ENCODE measurements at regions not wholly inside any gene's neighbourhood (a gene's known extent, or its start where the extent isn't known, plus 50 kb on each side); places are given as distances from the start of the nearest gene placed in this dataset.
A peak's percentile ranks its signal among the peaks of the same experiment; 100 is the strongest.
"Not testable (repeated sequence)": the region's sequence is repeated elsewhere in the genome, so short reads cannot be mapped to it uniquely, and the experiment has no call there.

DNA sequence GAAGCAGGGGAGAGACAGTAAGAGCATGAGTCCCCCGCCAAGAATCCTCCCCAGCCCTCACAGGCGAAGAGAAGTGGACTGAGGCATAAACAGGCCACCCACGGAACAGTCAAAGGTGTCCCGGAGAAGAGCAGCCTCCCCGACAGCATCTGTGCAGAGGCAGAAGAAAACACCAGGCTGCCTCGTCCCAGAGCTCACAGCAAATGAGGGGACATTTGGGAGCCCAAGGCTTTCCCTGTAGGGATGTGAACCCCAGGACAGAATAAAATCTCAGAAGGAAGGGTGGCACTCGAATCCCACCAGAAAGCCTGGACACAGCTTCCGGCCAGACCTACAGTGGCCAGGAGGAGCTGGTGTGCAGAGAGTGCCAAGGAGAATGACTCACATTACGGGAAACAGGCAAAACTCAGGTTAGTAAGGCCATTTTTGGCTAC, 90.4 kb downstream of the DLL1 start:
- intact Hi-C loops (cut with DNase I): no loop called here
- 74 to 81% methylated on average over 9 of the region's 9 CpGs for WGBS, 2 donors
- TF ChIP-seq POLR2AphosphoS5 (IDR thresholded peaks at IDR 0.05): peak in 2 of 4 donors; percentile 41 to 51
- TF ChIP-seq, protein P1, sequence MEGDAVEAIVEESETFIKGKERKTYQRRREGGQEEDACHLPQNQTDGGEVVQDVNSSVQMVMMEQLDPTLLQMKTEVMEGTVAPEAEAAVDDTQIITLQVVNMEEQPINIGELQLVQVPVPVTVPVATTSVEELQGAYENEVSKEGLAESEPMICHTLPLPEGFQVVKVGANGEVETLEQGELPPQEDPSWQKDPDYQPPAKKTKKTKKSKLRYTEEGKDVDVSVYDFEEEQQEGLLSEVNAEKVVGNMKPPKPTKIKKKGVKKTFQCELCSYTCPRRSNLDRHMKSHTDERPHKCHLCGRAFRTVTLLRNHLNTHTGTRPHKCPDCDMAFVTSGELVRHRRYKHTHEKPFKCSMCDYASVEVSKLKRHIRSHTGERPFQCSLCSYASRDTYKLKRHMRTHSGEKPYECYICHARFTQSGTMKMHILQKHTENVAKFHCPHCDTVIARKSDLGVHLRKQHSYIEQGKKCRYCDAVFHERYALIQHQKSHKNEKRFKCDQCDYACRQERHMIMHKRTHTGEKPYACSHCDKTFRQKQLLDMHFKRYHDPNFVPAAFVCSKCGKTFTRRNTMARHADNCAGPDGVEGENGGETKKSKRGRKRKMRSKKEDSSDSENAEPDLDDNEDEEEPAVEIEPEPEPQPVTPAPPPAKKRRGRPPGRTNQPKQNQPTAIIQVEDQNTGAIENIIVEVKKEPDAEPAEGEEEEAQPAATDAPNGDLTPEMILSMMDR (IDR thresholded peaks at IDR 0.05): no peak
- no peaks in the 10 kb centered on the region for H3K36me3 ChIP-seq
- peak overlapping the region in 3 of 4 donors; percentile 19 to 58 (median 53) for H3K27ac ChIP-seq
- no peak for DNase-seq
- no peaks in the 10 kb centered on the region for H3K27me3 ChIP-seq
- no peak overlapping the region for H3K4me3 ChIP-seq
- H3K4me1 ChIP-seq: peaks cover 0 to 7% (median 2%) of the 10 kb centered on the region in 4 donors
- peaks cover 0 to under 1% (median 0%) of the 10 kb centered on the region in 4 donors for H3K9me3 ChIP-seq

DNA sequence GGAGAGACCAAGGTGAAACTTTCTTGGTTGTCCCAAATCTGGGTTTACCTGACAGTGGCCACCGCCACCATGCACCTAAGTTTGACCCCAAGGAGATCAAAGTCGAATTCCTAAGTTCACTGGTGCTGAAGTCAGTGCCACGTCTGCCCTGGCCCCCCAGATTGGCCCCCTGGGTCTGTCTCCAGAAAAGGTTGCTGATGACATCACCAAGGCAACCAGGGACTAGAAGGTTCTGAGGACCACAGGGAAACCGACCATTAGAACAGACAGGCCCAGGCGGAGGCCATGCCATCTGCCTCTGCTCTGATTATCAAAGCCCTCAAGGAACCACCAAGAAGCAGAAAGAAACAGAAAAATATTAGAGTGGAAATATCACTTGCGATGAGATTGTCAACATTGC, 91.2 kb downstream of the DLL1 start:
- 83 to 86% methylated on average over 6 of the region's 6 CpGs for WGBS, 2 donors
- intact Hi-C loops (cut with DNase I): no loop called here
- DNase-seq: no peak
- peaks cover 0 to 2% (median 0%) of the 10 kb centered on the region in 4 donors for H3K9me3 ChIP-seq
- no peak for TF ChIP-seq POLR2AphosphoS5 (IDR thresholded peaks at IDR 0.05)
- TF ChIP-seq EP300 (IDR thresholded peaks at IDR 0.05): no peak
- no peak for TF ChIP-seq POLR2A (IDR thresholded peaks at IDR 0.05)
- TF ChIP-seq, protein P1 (IDR thresholded peaks at IDR 0.05): no peak
- H3K27ac ChIP-seq: peak overlapping the region in 3 of 4 donors; percentile 19 to 58 (median 53)
- peaks cover 0 to 7% (median 2%) of the 10 kb centered on the region in 4 donors for H3K4me1 ChIP-seq
- H3K4me3 ChIP-seq: no peak overlapping the region
- no peaks in the 10 kb centered on the region for H3K27me3 ChIP-seq
- H3K36me3 ChIP-seq: no peaks in the 10 kb centered on the region

DNA sequence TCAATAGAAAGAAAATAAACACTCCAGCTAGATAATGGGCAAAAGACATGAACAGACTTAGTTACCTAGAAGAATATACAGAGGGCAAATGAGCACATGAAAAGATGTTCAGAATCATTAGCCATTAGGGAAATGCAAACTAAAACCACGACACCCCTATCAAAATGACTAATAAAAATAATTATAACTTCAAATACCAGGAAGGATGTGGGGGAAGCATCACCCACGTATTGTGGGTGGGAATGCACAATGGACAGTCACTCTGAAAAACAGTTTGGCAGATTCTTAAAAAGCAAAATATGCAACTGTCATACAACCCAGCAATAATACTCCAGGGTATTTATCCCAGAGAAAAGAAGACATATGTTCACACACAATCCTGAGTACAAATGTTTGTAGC, 92.6 kb downstream of the DLL1 start:
- intact Hi-C loops (cut with DNase I): no loop called here
- DNase-seq: no peak

DNA sequence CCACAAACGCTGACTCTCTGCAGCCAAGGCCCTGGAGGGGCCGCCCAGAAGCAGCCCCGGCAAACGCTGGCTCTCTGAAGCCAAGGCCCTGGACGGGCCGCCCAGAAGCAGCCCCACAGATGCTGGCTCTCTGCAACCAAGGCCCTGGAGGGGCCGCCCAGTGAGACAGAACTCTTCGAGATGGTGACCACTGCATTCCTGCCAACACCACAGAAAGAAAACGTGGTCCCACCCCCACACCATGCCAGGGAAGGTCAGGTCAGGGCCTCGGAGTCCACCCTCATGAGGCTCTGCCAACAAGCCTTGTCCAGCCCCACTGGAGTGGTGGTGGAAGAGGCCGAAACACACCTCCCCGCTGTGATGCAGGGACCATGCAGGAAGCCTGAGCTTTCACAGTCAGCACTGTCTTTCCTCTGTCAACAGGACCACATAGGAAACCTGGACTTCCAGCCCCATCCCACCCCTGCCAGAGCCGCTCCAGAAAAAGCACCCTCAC, 97.5 kb downstream of the DLL1 start:
- Histone ChIP-seq H3K27ac (no peak overlapping the region), H3K4me3 (no peak overlapping the region), H3K27me3 (no peaks in the 10 kb centered on the region), H3K36me3 (no peaks in the 10 kb centered on the region), H3K9me3 (peaks cover 0 to 5% (median 1%) of the 10 kb centered on the region in 4 donors), H3K4me1 (no peaks in the 10 kb centered on the region)
- TF ChIP-seq, protein P1 (IDR thresholded peaks at IDR 0.05): no peak
- TF ChIP-seq EP300 (IDR thresholded peaks at IDR 0.05): no peak
- TF ChIP-seq POLR2A (IDR thresholded peaks at IDR 0.05): no peak
- no peak for TF ChIP-seq POLR2AphosphoS5 (IDR thresholded peaks at IDR 0.05)
- WGBS, 2 donors: 86 to 90% methylated on average over 13 of the region's 13 CpGs
- intact Hi-C loops (cut with DNase I): no loop called here
- no peak for DNase-seq

More for the DNA sequence above, 92.6 kb downstream of the DLL1 start:
- H3K9me3 ChIP-seq: peaks cover 0 to 5% (median 1%) of the 10 kb centered on the region in 4 donors
- no peaks in the 10 kb centered on the region for H3K27me3 ChIP-seq
- TF ChIP-seq, protein P1 (IDR thresholded peaks at IDR 0.05): no peak
- TF ChIP-seq POLR2AphosphoS5 (IDR thresholded peaks at IDR 0.05): no peak
- H3K4me3 ChIP-seq: no peak overlapping the region
- no peak overlapping the region for H3K27ac ChIP-seq
- H3K4me1 ChIP-seq: peaks cover 0 to 7% (median 2%) of the 10 kb centered on the region in 4 donors
- 40 to 63% methylated on average over 2 of the region's 2 CpGs for WGBS, 2 donors
- no peaks in the 10 kb centered on the region for H3K36me3 ChIP-seq

DNA sequence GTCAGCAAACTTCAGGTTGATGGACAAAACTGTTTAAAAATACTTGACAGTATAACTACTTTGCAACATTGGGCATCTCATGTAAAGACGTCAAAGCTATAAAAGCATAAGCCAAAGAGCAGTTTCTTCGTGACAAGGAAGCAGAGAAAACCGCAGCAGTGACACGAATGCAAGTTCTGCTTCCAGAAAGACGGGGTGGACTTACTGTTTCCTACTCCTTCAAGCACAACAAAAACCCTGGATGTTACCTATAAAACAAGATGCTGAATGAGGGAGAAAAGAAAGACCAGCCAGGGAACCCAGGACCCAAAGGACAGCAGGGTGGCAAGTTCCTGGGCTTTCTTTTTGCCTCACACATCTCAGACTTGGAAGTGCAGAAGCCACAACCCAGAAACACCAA, 98.0 kb downstream of the DLL1 start:
- H3K4me1 ChIP-seq: no peaks in the 10 kb centered on the region
- intact Hi-C loops (cut with DNase I): no loop called here
- H3K9me3 ChIP-seq: peaks cover 0 to 5% (median 1%) of the 10 kb centered on the region in 4 donors
- no peak overlapping the region for H3K27ac ChIP-seq
- TF ChIP-seq POLR2A (IDR thresholded peaks at IDR 0.05): no peak
- no peak for TF ChIP-seq POLR2AphosphoS5 (IDR thresholded peaks at IDR 0.05)
- TF ChIP-seq, protein P1 (IDR thresholded peaks at IDR 0.05): no peak
- no peak for DNase-seq
- no peaks in the 10 kb centered on the region for H3K27me3 ChIP-seq
- no peak overlapping the region for H3K4me3 ChIP-seq
- WGBS, 2 donors: 85 to 91% methylated on average over 5 of the region's 5 CpGs
- no peaks in the 10 kb centered on the region for H3K36me3 ChIP-seq

DNA sequence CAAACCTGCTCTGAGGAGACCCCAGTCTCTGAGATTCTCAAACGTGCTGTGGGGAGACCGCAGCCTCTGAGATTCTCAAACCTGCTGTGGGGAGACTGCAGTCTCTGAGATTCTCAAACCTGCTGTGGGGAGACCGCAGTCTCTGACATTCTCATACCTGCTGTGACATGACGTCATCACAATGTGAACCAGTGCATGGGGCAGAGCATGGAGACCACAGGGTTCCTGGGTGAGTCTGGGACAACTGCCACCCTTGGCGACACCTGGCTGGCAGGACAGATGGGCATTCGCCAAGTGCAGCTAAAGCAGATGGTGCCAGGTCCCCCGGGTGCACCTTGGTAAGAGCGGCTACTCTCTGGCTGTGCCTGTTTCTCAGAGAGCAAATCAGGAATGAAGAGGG, 98.8 kb downstream of the DLL1 start:
- intact Hi-C loops (cut with DNase I); H3K27me3 ChIP-seq; DNase-seq; H3K27ac ChIP-seq; H3K9me3 ChIP-seq; H3K36me3 ChIP-seq; H3K4me1 ChIP-seq; H3K4me3 ChIP-seq: not testable (repeated sequence)
- WGBS, 2 donors: 75 to 89% methylated on average over 8 of the region's 8 CpGs
